HG02678 (cell line): ENCODE measurements at regions not wholly inside any gene's neighbourhood (a gene's known extent, or its start where the extent isn't known, plus 50 kb on each side); places are given as distances from the start of the nearest gene placed in this dataset.
"Not testable (repeated sequence)": the region's sequence is repeated elsewhere in the genome, so short reads cannot be mapped to it uniquely, and the experiment has no call there.

Source experiments
- ATAC-seq: cut with Tn5 transposase; IDR thresholded peaks from one replicate; pipeline ENCODE4 v1.9.1; 2021; ENCODE audit warnings: mild to moderate bottlenecking, moderate library complexity; ENCODE audit not compliant: unreplicated experiment

- ATAC-seq, result no peak
Observed at GRCh38 chr2:107685421-107685986, 141.2 kb upstream of the RGPD4 start.

- no peak for ATAC-seq
Observed at GRCh38 chr2:107687073-107687472, 139.6 kb upstream of the RGPD4 start.

- ATAC-seq, result no peak
Observed at GRCh38 chr2:107688135-107688534, 138.6 kb upstream of the RGPD4 start.

GRCh38 chr2:107693604-107694003, 133.1 kb upstream of the RGPD4 start:
- no peak for ATAC-seq

GRCh38 chr2:107694667-107695066, 132.0 kb upstream of the RGPD4 start:
- ATAC-seq, result no peak

GRCh38 chr2:107697385-107697784, 129.3 kb upstream of the RGPD4 start:
- ATAC-seq, result no peak

- ATAC-seq, result no peak
Observed at GRCh38 chr2:107698861-107699260, 127.8 kb upstream of the RGPD4 start.

- ATAC-seq, result no peak
Observed at GRCh38 chr2:107700073-107700472, 126.6 kb upstream of the RGPD4 start.

- ATAC-seq, result no peak
Observed at GRCh38 chr2:107711941-107712340, 114.8 kb upstream of the RGPD4 start.

GRCh38 chr2:107712857-107713256, 113.8 kb upstream of the RGPD4 start:
- ATAC-seq, result peak; percentile 72

- ATAC-seq, result no peak
Observed at GRCh38 chr2:107717661-107718060, 109.0 kb upstream of the RGPD4 start.

GRCh38 chr2:107719141-107719540, 107.6 kb upstream of the RGPD4 start:
- ATAC-seq, result no peak

GRCh38 chr2:107719836-107720235, 106.9 kb upstream of the RGPD4 start:
- ATAC-seq, result no peak

GRCh38 chr2:107721178-107721577, 105.5 kb upstream of the RGPD4 start:
- ATAC-seq, result no peak

GRCh38 chr2:107721586-107721985, 105.1 kb upstream of the RGPD4 start:
- no peak for ATAC-seq

- not testable (repeated sequence) for ATAC-seq
Observed at GRCh38 chr2:107725824-107726223, 100.9 kb upstream of the RGPD4 start.

- no peak for ATAC-seq
Observed at GRCh38 chr2:107727318-107727717, 99.4 kb upstream of the RGPD4 start.

- ATAC-seq, result no peak
Observed at GRCh38 chr2:107728586-107728985, 98.1 kb upstream of the RGPD4 start.

GRCh38 chr2:107729440-107729839, 97.3 kb upstream of the RGPD4 start:
- no peak for ATAC-seq

- ATAC-seq, result no peak
Observed at GRCh38 chr2:107730898-107731297, 95.8 kb upstream of the RGPD4 start.

GRCh38 chr2:107731435-107731834, 95.3 kb upstream of the RGPD4 start:
- no peak for ATAC-seq

GRCh38 chr2:107735201-107735600, 91.5 kb upstream of the RGPD4 start:
- ATAC-seq, result no peak

- ATAC-seq, result no peak
Observed at GRCh38 chr2:107737756-107738155, 88.9 kb upstream of the RGPD4 start.
